Midbrain (tissue), 1 donor: ENCODE measurements at regions not wholly inside any gene's neighbourhood (a gene's known extent, or its start where the extent isn't known, plus 50 kb on each side); places are given as distances from the start of the nearest gene placed in this dataset.

Experiments
- DNase-seq: peaks from one replicate; lab custom pipeline; 2025; lab: John Stamatoyannopoulos, UW

DNA sequence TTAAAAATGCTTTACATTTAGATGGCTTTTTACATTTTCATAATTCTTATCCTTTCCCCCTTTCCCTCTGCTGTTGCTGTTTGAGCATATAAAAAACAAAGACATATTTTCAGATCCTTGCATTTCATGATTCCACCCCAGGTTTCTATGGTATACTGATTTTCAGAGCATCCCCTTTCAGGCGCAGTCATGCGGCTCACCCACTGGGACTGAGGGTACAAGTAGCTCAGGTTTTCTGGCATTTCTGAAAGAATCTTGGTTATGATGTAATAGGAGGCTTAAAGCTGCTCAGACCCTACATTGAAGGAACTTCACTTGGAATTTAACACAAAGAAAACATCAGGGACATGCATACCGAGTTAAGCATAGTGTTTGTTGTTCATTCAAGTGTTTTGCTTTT is 310.8 kb downstream of the ETAA1 start:
- no peak for DNase-seq

- DNase-seq = no peak
Observed at GRCh38 chr2:67709835-67710234, 312.7 kb downstream of the ETAA1 start.

- no peak for DNase-seq
Observed at GRCh38 chr2:67712484-67712883, 315.4 kb downstream of the ETAA1 start.

DNA sequence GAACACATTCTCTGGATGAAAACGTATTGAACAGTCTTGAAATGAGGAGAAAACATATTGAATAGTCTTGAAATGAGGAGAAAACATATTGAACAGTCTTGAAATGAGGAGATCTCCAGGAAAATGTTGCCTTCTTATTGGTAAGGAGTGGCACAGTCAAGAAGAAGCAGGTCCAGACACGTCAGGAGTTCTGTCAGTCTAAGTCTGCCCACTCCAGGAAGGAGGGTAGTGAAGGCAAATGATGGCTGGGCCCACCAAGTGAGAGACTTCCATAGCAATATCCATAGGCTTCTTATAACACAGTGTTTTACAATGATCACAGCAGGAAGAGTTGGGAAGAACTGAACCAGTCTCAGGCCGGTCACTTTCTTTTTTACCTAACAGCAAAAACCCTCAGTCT is 316.2 kb downstream of the ETAA1 start:
- no peak for DNase-seq

- DNase-seq = no peak
Observed at GRCh38 chr2:67716895-67717396, 319.8 kb downstream of the ETAA1 start.

DNA sequence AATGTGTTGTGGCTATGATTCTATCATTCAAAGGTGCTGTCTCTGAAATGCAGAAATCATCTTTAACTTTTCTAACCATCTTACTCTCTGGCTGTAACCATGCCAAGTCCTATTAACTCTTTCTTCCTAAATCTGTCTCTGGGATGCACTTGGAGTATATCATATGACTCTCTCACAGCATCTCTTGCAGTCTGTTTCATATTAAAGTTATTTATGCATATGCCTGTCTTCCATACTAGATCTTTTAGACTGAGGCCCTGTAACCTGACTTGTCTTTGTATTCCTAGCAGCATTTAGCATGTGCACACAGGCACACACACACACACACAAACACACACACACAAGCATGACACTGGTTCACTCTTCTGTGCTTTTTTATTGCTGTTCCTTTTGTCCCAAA is 320.6 kb downstream of the ETAA1 start:
- DNase-seq = no peak

DNA sequence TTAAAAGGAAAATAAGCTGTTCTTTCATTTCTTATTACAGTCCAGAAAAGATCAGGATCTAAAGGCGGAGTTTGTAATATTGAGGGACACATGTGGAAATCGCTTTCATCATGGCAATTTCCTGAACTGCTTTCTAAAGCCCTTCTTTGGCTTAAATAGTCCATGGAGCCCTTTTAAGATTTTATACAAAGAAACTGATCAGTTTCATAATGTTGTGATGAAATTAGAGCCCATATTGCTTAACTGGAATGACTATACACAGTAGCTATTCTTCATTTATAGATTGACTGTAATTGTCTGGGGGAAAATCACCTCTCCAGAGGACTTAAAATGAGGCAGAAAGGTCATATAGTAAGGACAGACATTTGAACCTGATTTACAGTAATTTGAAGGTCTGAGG is 322.2 kb downstream of the ETAA1 start:
- DNase-seq = no peak

- DNase-seq = no peak
Observed at GRCh38 chr2:67721516-67721915, 324.4 kb downstream of the ETAA1 start.

GRCh38 chr2:67724261-67724660 is 327.1 kb downstream of the ETAA1 start:
- DNase-seq = no peak

- no peak for DNase-seq
Observed at GRCh38 chr2:67725731-67726130, 328.6 kb downstream of the ETAA1 start.

GRCh38 chr2:67726416-67726815 is 329.3 kb downstream of the ETAA1 start:
- no peak for DNase-seq

DNA sequence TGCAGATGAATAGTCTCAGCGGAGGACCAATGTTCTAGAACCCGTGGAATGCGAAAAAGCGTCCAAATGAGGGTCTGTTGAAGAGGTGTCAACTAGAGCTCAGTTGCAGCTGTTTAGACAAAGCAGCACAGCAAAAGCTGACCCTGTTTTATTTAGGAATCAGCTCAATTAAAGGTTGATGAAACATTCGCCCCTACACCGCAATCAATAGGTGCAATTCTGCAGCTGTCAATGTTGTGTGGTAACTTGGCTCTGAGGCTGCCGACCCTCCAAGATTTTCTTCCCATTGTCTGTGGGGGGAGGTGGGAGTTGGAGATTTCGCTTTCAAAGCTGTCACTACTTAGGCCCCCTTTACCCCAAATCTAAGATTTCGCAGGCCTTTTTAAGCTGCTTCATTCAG is 330.0 kb downstream of the ETAA1 start:
- no peak for DNase-seq

GRCh38 chr2:67727623-67728022 is 330.5 kb downstream of the ETAA1 start:
- no peak for DNase-seq

DNA sequence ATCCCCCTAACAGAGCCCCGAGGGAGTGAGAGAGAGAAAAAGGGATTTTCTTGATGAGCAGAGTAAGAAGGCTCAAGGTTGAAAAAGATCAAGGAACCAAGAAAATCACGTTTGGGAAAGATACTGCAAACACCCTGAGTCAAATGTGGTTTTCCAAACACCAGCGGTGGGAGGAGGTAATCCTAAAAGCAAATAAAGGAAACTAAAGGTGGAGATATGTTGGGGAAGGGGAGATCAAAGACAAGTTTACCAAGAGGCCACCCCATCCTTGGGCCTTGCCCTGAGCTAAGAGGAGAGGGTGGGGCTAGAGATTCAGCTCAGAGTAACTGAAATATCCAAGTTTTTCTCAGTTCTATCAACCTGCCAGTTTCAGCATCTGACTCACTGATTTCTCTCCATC is 332.3 kb downstream of the ETAA1 start:
- DNase-seq = no peak

GRCh38 chr2:67733517-67733916 is 329.3 kb downstream of the C1D start:
- no peak for DNase-seq

GRCh38 chr2:67752199-67752598 is 310.6 kb downstream of the C1D start:
- no peak for DNase-seq

- no peak for DNase-seq
Observed at GRCh38 chr2:67752969-67753368, 309.8 kb downstream of the C1D start.

DNA sequence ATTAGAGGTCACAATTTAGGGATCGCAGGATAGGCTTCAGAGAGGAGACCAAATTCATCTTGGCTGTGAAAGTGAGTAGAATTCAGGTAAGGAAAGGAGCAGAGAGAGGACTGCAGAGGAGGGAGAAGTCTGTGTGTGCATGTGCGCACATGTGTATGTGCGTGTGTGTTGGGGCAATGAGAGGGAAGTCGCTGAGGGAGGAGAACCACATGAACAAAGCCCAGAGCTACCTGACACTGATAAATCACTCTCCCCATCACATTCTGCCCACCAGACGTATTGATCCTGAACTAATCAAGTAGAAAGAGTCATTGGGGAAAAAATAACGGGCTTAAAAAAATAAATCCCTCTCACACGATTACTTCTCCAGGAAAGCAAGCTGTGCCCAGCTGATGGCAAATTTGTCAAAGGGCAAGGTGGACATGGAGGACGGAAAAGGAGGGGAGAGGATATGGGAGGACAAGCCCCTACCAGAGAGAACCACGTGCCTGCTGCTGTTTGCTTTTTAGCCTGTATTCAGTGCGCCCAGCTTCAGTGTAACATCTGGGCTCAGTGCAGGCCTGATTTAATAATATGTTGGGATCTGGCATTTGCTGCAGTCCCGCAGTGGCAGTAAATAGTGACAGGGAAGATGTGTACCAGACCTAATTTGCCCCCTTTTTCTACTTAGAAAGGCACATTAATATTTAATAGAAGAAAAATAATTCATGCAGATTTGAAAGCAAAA is 307.5 kb downstream of the C1D start:
- DNase-seq = no peak

DNA sequence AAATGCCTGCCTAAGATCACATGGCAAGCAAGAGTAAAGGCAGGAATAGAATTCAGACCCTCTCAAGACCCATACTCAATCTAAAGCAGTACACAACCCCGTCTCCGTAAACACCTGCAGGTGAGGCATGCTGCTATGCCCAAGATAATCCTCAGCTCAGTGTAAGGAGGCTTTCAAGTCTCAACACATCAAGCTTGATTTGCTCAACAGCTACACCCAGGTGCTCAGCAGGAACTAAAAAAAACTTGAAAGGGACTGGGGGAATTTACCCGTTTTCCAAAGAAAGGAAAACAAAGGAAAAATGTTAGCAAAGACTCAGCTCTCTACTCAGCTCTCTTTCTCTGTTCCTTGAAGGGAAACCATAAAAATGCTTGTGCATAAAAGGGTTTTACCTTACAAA is 301.8 kb downstream of the C1D start:
- DNase-seq = no peak

DNA sequence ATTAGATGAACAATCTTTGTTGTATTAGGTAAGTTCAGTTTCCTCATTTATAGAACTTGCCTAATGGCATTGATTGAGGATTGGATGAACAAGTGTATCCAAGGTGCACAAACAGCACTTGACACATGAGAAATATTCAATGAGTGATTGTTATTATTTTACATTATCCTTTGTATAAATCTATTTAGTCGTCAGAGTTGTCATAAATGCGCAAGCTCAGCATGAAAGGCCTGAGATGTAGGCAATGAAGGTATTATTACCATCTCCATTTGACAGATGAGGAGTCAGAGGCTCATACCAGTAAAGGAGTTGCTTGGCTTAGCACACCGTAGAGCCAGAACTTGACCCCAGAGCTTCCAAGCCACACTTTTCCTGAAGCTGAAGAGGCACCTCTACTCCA is 291.4 kb downstream of the C1D start:
- DNase-seq = no peak

DNA sequence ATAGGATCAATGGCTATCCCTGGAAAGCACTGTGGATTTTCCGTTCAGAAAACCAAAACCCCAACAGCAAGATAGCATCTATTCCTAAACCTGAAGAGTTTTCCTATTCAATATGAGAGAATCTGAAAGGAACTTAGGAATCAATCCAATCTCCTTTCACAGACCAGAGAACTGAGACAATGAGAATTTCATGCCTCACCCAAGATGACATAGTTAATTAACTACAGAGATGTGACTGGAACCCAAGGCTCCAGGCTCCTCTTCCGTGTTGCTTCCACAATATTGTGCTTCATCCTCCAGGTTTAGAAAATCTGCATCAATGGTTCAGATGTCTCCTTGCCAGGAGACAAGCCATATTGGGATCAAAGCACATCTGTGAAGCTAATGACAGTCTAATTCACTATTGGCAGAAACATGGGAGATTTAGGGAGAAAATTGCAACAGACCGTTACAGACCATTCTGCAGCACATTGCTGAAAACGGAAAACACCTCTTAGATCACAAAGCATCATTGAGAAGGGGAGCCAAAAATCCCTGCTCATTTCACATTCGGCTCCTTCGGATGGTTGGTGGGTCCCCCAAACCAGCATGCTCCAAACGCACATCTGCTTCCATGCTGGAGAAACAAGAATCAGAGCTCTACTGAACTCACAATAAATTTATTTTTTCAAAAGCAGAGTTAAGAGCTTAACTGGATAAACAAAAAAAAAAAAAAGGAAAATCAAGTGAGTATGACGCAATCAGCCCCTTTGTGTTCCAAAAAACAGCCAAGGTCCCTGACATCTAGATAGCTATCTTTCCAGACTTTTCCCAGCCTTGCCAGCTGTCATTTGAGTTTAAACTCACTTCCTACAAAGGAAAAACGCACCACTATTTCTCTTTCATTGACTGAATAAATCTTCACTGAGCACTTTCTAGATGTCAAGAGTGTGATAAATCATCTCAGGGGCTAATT is 290.3 kb downstream of the C1D start:
- DNase-seq = no peak

DNA sequence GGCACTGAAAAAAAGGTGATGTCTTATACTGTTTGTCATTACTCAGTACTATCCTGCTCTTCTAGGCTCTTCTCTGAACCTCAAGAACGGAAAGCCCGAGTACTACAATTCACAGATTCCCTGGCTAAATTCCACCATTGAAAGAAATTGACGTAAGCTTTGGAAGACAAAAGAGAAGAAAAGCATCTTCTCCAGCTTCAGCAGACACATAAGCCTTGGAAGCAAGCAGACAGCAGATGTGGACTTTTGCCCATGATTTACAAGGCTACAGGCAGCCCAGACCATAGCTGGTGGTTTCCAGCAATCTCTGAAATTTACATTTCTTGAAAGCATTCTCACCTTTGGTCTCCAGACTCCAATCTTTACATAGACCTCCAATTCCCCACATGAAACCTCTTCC is 289.0 kb downstream of the C1D start:
- DNase-seq = no peak

GRCh38 chr2:67776276-67776675 is 286.5 kb downstream of the C1D start:
- DNase-seq = no peak
